ENCODE measurements at regions not wholly inside any gene's neighbourhood (a gene's known extent, or its start where the extent isn't known, plus 50 kb on each side); places are given as distances from the start of the nearest gene placed in this dataset.

- DNase-seq (ENCODE audit: low spot score): no peak
Measured at GRCh38 chr2:117071556-117072102, 742.9 kb upstream of the DDX18 start.

- no peak for DNase-seq (ENCODE audit: low spot score)
Measured at GRCh38 chr2:117074756-117075155, 739.7 kb upstream of the DDX18 start.

GRCh38 chr2:117085256-117085655 is 729.2 kb upstream of the DDX18 start:
- DNase-seq (ENCODE audit: low spot score): no peak

GRCh38 chr2:117085737-117086136 is 728.8 kb upstream of the DDX18 start:
- DNase-seq (ENCODE audit: low spot score): no peak

GRCh38 chr2:117086174-117086942 is 728.1 kb upstream of the DDX18 start:
- DNase-seq (ENCODE audit: low spot score): no peak

- no peak for DNase-seq (ENCODE audit: low spot score)
Measured at GRCh38 chr2:117086943-117087250, 727.6 kb upstream of the DDX18 start.

GRCh38 chr2:117087535-117088291 is 726.8 kb upstream of the DDX18 start:
- no peak for DNase-seq (ENCODE audit: low spot score)

- no peak for DNase-seq (ENCODE audit: low spot score)
Measured at GRCh38 chr2:117091041-117091837, 723.3 kb upstream of the DDX18 start.

- no peak for DNase-seq (ENCODE audit: low spot score)
Measured at GRCh38 chr2:117101613-117102012, 712.9 kb upstream of the DDX18 start.

GRCh38 chr2:117108741-117109267 is 705.7 kb upstream of the DDX18 start:
- no peak for DNase-seq (ENCODE audit: low spot score)

GRCh38 chr2:117118994-117119393 is 695.5 kb upstream of the DDX18 start:
- DNase-seq (ENCODE audit: low spot score): no peak

GRCh38 chr2:117123362-117123761 is 691.1 kb upstream of the DDX18 start:
- DNase-seq (ENCODE audit: low spot score): no peak

- no peak for DNase-seq (ENCODE audit: low spot score)
Measured at GRCh38 chr2:117126656-117127055, 687.8 kb upstream of the DDX18 start.

- DNase-seq (ENCODE audit: low spot score): no peak
Measured at GRCh38 chr2:117127680-117128079, 686.8 kb upstream of the DDX18 start.

- no peak for DNase-seq (ENCODE audit: low spot score)
Measured at GRCh38 chr2:117128461-117128860, 686.0 kb upstream of the DDX18 start.

GRCh38 chr2:117137371-117137770 is 677.1 kb upstream of the DDX18 start:
- DNase-seq (ENCODE audit: low spot score): no peak

- no peak for DNase-seq (ENCODE audit: low spot score)
Measured at GRCh38 chr2:117169036-117169765, 645.3 kb upstream of the DDX18 start.

- DNase-seq (ENCODE audit: low spot score): no peak
Measured at GRCh38 chr2:117170897-117171296, 643.6 kb upstream of the DDX18 start.

- no peak for DNase-seq (ENCODE audit: low spot score)
Measured at GRCh38 chr2:117179405-117179804, 635.1 kb upstream of the DDX18 start.

GRCh38 chr2:117190856-117191559 is 623.5 kb upstream of the DDX18 start:
- no peak for DNase-seq (ENCODE audit: low spot score)

GRCh38 chr2:117195381-117195780 is 619.1 kb upstream of the DDX18 start:
- DNase-seq (ENCODE audit: low spot score): no peak
